Endodermal cell (in vitro differentiated cells): ENCODE measurements at regions not wholly inside any gene's neighbourhood (a gene's known extent, or its start where the extent isn't known, plus 50 kb on each side); places are given as distances from the start of the nearest gene placed in this dataset.

Source experiments
- DNase-seq: peaks from one replicate; pipeline ENCODE4 v3.0.0-alpha.2; 2017
- H3K27ac ChIP-seq: 2 replicates; pipeline ENCODE4 v1.5.1; 2013; ENCODE audit warnings: mild to moderate bottlenecking, low read depth, low read length, moderate library complexity
- H3K27me3 ChIP-seq: 2 replicates; pipeline ENCODE4 v1.6.1; 2013; ENCODE audit warnings: mild to moderate bottlenecking, low read length, moderate library complexity; ENCODE audit not compliant: insufficient read depth, control insufficient read depth, poor library complexity, severe bottlenecking
- H3K36me3 ChIP-seq: 2 replicates; pipeline ENCODE4 v1.7.0; 2013; ENCODE audit warnings: mild to moderate bottlenecking, low read length, moderate library complexity; ENCODE audit not compliant: control insufficient read depth, insufficient read depth
- H3K4me1 ChIP-seq: one replicate; pipeline ENCODE4 v1.7.0; 2013; ENCODE audit warnings: low read length; ENCODE audit not compliant: control insufficient read depth, insufficient read depth
- H3K4me3 ChIP-seq: 2 replicates; pipeline ENCODE4 v1.5.1; 2013; ENCODE audit warnings: mild to moderate bottlenecking, low read length, moderate library complexity
- H3K9ac ChIP-seq: 2 replicates; pipeline ENCODE4 v1.6.1; 2013; ENCODE audit warnings: mild to moderate bottlenecking, low read length, moderate library complexity; ENCODE audit not compliant: poor library complexity, severe bottlenecking; ENCODE audit errors: extremely low read depth
- H3K9me3 ChIP-seq: 2 replicates; pipeline ENCODE4 v1.6.1; 2013; ENCODE audit warnings: mild to moderate bottlenecking, low read length, moderate library complexity; ENCODE audit not compliant: control insufficient read depth
- H3K27ac Mint-ChIP-seq: 2 replicates; pipeline ENCODE4 v1.8.0; 2020; ENCODE audit warnings: mixed read lengths
- H3K27me3 Mint-ChIP-seq: 2 replicates; pipeline ENCODE4 v1.8.0; 2021; ENCODE audit warnings: mild to moderate bottlenecking, mixed read lengths; ENCODE audit not compliant: insufficient read depth
- H3K36me3 Mint-ChIP-seq: 2 replicates; pipeline ENCODE4 v1.8.0; 2020; ENCODE audit warnings: low read depth, mixed read lengths
- H3K4me1 Mint-ChIP-seq: 2 replicates; pipeline ENCODE4 v1.8.0; 2020; ENCODE audit warnings: mixed read lengths
- H3K4me3 Mint-ChIP-seq: 2 replicates; pipeline ENCODE4 v1.8.0; 2020; ENCODE audit warnings: mild to moderate bottlenecking, moderate library complexity, mixed read lengths
- H3K9me3 Mint-ChIP-seq: 2 replicates; pipeline ENCODE4 v1.8.0; 2020; ENCODE audit warnings: mild to moderate bottlenecking, mixed read lengths
- CTCF ChIP-seq: fragments of 200-600 bp; sonication (generic); conservative IDR thresholded peaks from 2 replicates; pipeline ENCODE4 v1.5.0; 2021; ENCODE audit warnings: antibody characterized with exemption, mild to moderate bottlenecking
- WGBS, 2 experiments: methylation state at CpG; one replicate each; pipeline versions ENCODE4 v1.1.5 to v1.1.7; 2013; ENCODE audit warnings: missing lambda C conversion rate in 2 of 2, mixed read lengths in 1 of 2; ENCODE audit not compliant: insufficient coverage in 1 of 2, insufficient read length in 1 of 2; 5-methylcytosine and 5-hydroxymethylcytosine counted together

- Histone ChIP-seq H3K27me3 (no peaks in the 10 kb centered on the region), H3K27ac (no peak overlapping the region), H3K9me3 (no peaks in the 10 kb centered on the region), H3K4me3 (no peak overlapping the region), H3K9ac (no peak overlapping the region), H3K36me3 (no peaks in the 10 kb centered on the region), H3K4me1 (no peaks in the 10 kb centered on the region)
- no peak overlapping the region for H3K27ac Mint-ChIP-seq
- H3K27me3 Mint-ChIP-seq = no peaks in the 10 kb centered on the region
- H3K4me1 Mint-ChIP-seq = peaks cover 7% of the 10 kb centered on the region
- H3K9me3 Mint-ChIP-seq = no peaks in the 10 kb centered on the region
- no peaks in the 10 kb centered on the region for H3K36me3 Mint-ChIP-seq
- WGBS, 2 experiments = 94 to 100% methylated on average over 1 to 3 of the region's 3 CpGs
- DNase-seq = no peak
- H3K4me3 Mint-ChIP-seq = no peak overlapping the region
- TF ChIP-seq CTCF = peak; percentile 17
Measured at GRCh38 chr3:153439780-153440179, 277.8 kb downstream of the RAP2B start.

GRCh38 chr3:153440311-153440710 is 278.3 kb downstream of the RAP2B start:
- H3K27me3 Mint-ChIP-seq = no peaks in the 10 kb centered on the region
- WGBS, 2 experiments = 91 to 93% methylated on average over 4 to 5 of the region's 5 CpGs
- H3K4me1 Mint-ChIP-seq = peaks cover 7% of the 10 kb centered on the region

GRCh38 chr3:153442386-153442785 is 280.4 kb downstream of the RAP2B start:
- Histone ChIP-seq H3K4me3 (no peak overlapping the region), H3K27ac (no peak overlapping the region), H3K27me3 (no peaks in the 10 kb centered on the region), H3K9me3 (no peaks in the 10 kb centered on the region), H3K9ac (no peak overlapping the region), H3K4me1 (no peaks in the 10 kb centered on the region), H3K36me3 (no peaks in the 10 kb centered on the region)
- DNase-seq = no peak
- Mint-ChIP-seq H3K9me3 (no peaks in the 10 kb centered on the region), H3K4me1 (peaks cover 7% of the 10 kb centered on the region), H3K4me3 (no peak overlapping the region), H3K27me3 (no peaks in the 10 kb centered on the region), H3K27ac (no peak overlapping the region), H3K36me3 (no peaks in the 10 kb centered on the region)
- TF ChIP-seq CTCF = no peak
- WGBS, 2 experiments = 94% methylated on average over 2 of the region's 2 CpGs; no CpG with 5 or more reads in 1 of the 2 experiments

More at GRCh38 chr3:153440311-153440710, 278.3 kb downstream of the RAP2B start:
- H3K36me3 Mint-ChIP-seq = no peaks in the 10 kb centered on the region
- Histone ChIP-seq H3K4me1 (no peaks in the 10 kb centered on the region), H3K9me3 (no peaks in the 10 kb centered on the region), H3K4me3 (no peak overlapping the region), H3K36me3 (no peaks in the 10 kb centered on the region), H3K9ac (no peak overlapping the region), H3K27me3 (no peaks in the 10 kb centered on the region), H3K27ac (no peak overlapping the region)
- no peak for TF ChIP-seq CTCF
- H3K4me3 Mint-ChIP-seq = no peak overlapping the region
- no peak overlapping the region for H3K27ac Mint-ChIP-seq
- no peak for DNase-seq
- H3K9me3 Mint-ChIP-seq = no peaks in the 10 kb centered on the region
